MCF 10A (cell line): ENCODE measurements at regions not wholly inside any gene's neighbourhood (a gene's known extent, or its start where the extent isn't known, plus 50 kb on each side); places are given as distances from the start of the nearest gene placed in this dataset.

ENCODE experiments used
- BruUV-seq: library from RNA; stranded (reverse); fragments of 400-500 nt; replicated peaks from 2 replicates; lab custom pipeline; 2021; lab: Mats Ljungman, UMichigan
- CTCF ChIA-PET: fragments of 300-600 bp; sonication (Branson Sonifier 250); formaldehyde crosslinking; extraction: SDS; loops from one replicate; lab custom pipeline; 2021; ENCODE audit warnings: antibody characterized with exemption, inconsistent platforms; lab: Yijun Ruan, JAX
- POLR2A ChIA-PET: fragments of 300-600, 350-650 bp; sonication (Branson Sonifier 250); formaldehyde crosslinking; extraction: SDS; loops from one replicate; lab custom pipeline; 2020; ENCODE audit warnings: antibody characterized with exemption, inconsistent platforms; lab: Yijun Ruan, JAX
- DNase-seq: peaks from one replicate; pipeline ENCODE4 v3.0.0-alpha.2; 2018; ENCODE audit not compliant: unreplicated experiment
- H3K27ac Mint-ChIP-seq: one replicate; pipeline ENCODE4 v1.8.0; 2022; ENCODE audit warnings: mild to moderate bottlenecking, low read depth, mixed read lengths; ENCODE audit not compliant: unreplicated experiment
- H3K27me3 Mint-ChIP-seq: one replicate; pipeline ENCODE4 v1.8.0; 2022; ENCODE audit warnings: mixed read lengths; ENCODE audit not compliant: insufficient read depth, unreplicated experiment
- H3K36me3 Mint-ChIP-seq: one replicate; pipeline ENCODE4 v1.8.0; 2022; ENCODE audit warnings: mild to moderate bottlenecking, moderate library complexity, mixed read lengths; ENCODE audit not compliant: insufficient read depth, unreplicated experiment
- H3K4me1 Mint-ChIP-seq: one replicate; pipeline ENCODE4 v1.8.0; 2022; ENCODE audit warnings: mixed read lengths; ENCODE audit not compliant: insufficient read depth, unreplicated experiment
- H3K4me3 Mint-ChIP-seq: one replicate; pipeline ENCODE4 v1.8.0; 2022; ENCODE audit warnings: mild to moderate bottlenecking, moderate library complexity, mixed read lengths; ENCODE audit not compliant: unreplicated experiment
- H3K9me3 Mint-ChIP-seq: one replicate; pipeline ENCODE4 v1.8.0; 2022; ENCODE audit warnings: mixed read lengths; ENCODE audit not compliant: unreplicated experiment
- CTCF ChIP-seq: fragments of 200-600 bp; IDR thresholded peaks from one replicate; pipeline ENCODE4 v1.8.0; 2022; ENCODE audit warnings: antibody characterized with exemption, mild to moderate bottlenecking; ENCODE audit not compliant: unreplicated experiment
- intact Hi-C: fragments of 100-400 bp; cut with micrococcal nuclease; formaldehyde crosslinking; loops from 2 replicates; pipeline ENCODE4 v1.14.1; 2022

DNA sequence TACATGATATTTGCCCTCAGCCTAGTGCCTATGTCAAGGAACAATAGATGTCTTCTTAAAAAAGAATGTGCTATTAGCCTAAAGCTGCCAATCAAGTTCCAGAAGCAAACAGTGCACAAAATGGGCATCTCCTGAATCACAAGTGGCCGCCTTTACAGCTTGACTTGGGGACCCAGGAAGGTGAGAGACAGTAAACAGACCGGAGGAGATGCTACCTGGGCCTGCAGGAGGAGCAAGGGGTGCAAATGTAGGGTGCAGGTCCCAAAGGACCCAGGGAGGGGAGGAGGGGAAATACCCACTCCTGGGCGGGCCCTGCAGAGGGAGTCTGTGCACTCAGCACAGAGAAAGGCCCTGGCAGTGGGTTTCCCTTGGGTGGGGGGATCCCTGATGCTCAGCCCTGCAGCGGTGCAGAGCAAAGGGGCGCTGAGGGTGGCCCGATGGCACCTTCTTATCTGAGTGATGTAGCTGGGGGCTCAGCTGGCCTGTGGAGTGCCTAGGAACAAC is 147.7 kb downstream of the WDR11 start:
- H3K27me3 Mint-ChIP-seq, result no peaks in the 10 kb centered on the region
- H3K4me1 Mint-ChIP-seq, result peaks cover 10% of the 10 kb centered on the region
- no TSS peak for BruUV-seq
- ChIA-PET CTCF (no interaction called here), POLR2A (no interaction called here)
- no peak for TF ChIP-seq CTCF
- intact Hi-C loops, result no loop called here
- H3K4me3 Mint-ChIP-seq, result no peak overlapping the region
- no peaks in the 10 kb centered on the region for H3K36me3 Mint-ChIP-seq
- no peak for DNase-seq
- no peaks in the 10 kb centered on the region for H3K9me3 Mint-ChIP-seq
- no peak overlapping the region for H3K27ac Mint-ChIP-seq

DNA sequence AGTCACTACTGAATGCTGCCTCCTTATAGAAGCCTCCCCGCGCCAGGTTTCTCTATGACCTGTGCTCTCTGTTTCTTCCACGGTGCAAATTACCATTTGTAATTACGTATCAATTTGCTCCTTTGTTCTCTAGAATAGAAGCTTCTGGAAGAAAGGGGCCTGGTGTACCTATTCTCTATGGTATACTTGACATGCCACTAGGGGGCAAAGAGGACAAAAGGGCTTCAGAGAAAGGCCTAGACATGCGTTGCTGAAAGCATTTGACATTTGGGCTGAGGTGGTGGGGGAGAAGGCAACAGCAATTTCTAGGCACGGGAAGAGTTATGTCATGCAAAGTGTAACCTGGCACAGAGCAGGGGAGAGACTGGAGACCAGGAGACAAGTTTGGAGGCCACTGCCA is 148.7 kb downstream of the WDR11 start:
- no peaks in the 10 kb centered on the region for H3K27me3 Mint-ChIP-seq
- no peak for TF ChIP-seq CTCF
- CTCF ChIA-PET, result interaction anchor here (0.7 to 1.1 kb wide), 2 partner anchors 21 to 331 kb away, joined by 4 read pairs; no protein-coding TSS in a partner anchor
- POLR2A ChIA-PET, result no interaction called here
- H3K9me3 Mint-ChIP-seq, result peaks cover 7% of the 10 kb centered on the region
- H3K27ac Mint-ChIP-seq, result no peak overlapping the region
- peaks cover 10% of the 10 kb centered on the region for H3K4me1 Mint-ChIP-seq
- no peaks in the 10 kb centered on the region for H3K36me3 Mint-ChIP-seq
- no peak overlapping the region for H3K4me3 Mint-ChIP-seq
- BruUV-seq, result no TSS peak
- intact Hi-C loops, result no loop called here
- DNase-seq, result no peak

DNA sequence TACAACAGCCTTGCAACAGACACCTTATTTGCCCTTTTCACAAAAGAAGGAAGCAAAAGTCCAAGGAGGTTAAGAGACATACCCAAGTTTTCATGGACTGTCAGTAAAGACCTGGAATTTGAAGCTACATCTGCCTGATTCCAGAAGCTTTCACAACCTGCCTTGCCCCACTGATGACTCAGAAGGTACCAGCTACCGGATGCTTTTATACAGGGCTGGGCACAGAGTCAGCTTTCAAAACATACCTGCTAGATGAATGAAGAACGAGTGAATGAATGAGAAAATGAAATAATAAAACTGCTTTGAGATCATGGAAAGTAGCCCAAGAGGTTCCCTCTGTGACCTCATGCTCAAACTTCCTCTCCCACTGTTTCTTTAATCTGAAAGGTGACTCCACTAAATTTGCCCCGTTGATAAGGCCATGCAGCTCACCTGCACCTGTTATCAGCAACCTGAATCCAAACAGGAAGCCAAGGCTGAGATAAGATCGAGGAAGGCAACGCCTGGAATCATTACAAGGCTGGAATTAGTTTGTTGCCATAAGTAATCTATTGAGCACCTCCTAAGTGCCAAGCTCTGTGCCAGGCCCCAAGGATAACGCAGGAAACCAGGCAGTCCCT is 151.5 kb downstream of the WDR11 start:
- peak; percentile 78 for DNase-seq
- no peak for TF ChIP-seq CTCF
- no peak overlapping the region for H3K27ac Mint-ChIP-seq
- H3K9me3 Mint-ChIP-seq, result peaks cover 18% of the 10 kb centered on the region
- BruUV-seq, result no TSS peak
- H3K36me3 Mint-ChIP-seq, result no peaks in the 10 kb centered on the region
- no peaks in the 10 kb centered on the region for H3K27me3 Mint-ChIP-seq
- peaks cover 10% of the 10 kb centered on the region for H3K4me1 Mint-ChIP-seq
- POLR2A ChIA-PET, result interaction anchor here (0.6 to 1.3 kb wide), 7 partner anchors 11 to 552 kb away, joined by 3 to 7 read pairs (median 4); no protein-coding TSS in a partner anchor
- no peak overlapping the region for H3K4me3 Mint-ChIP-seq
- intact Hi-C loops, result no loop called here
- CTCF ChIA-PET, result interaction anchor here (1.1 to 2.4 kb wide), 2 partner anchors 13 to 54 kb away, joined by 3 to 8 read pairs; no protein-coding TSS in a partner anchor

- H3K36me3 Mint-ChIP-seq, result no peaks in the 10 kb centered on the region
- no peak for TF ChIP-seq CTCF
- DNase-seq, result no peak
- no peak overlapping the region for H3K4me3 Mint-ChIP-seq
- H3K27ac Mint-ChIP-seq, result no peak overlapping the region
- H3K27me3 Mint-ChIP-seq, result no peaks in the 10 kb centered on the region
- intact Hi-C loops, result no loop called here
- CTCF ChIA-PET, result no interaction called here
- H3K9me3 Mint-ChIP-seq, result peaks cover 18% of the 10 kb centered on the region
- H3K4me1 Mint-ChIP-seq, result peaks cover 10% of the 10 kb centered on the region
- POLR2A ChIA-PET, result interaction anchor here (1.8 kb wide), 1 partner anchor 9 kb away, joined by 4 read pairs; no protein-coding TSS in a partner anchor
- no TSS peak for BruUV-seq
These were observed 154.9 kb downstream of the WDR11 start for GRCh38 chr10:121005948-121006587.
